ENCODE measurements at regions not wholly inside any gene's neighbourhood (a gene's known extent, or its start where the extent isn't known, plus 50 kb on each side); places are given as distances from the start of the nearest gene placed in this dataset.

DNA sequence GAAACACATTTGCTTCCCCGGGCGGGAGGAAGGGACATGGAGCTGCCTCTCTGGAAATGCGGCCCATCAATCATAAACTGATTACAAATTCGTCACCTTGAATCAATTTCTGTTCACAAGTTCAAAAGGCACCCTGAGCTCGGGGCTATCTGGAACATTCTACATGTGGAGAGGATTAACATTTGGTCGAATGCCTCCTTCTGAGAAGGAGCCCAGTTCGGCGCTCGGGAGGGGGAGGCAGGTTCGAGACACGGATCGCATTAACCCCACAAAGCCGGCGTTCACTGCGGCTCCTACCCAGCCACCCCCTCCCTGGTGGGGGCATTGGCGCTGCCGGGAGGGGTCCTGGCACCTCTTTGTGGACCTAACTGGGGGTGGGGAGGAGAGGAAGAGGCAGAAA lies 108.0 kb downstream of the CPZ start:
- TF ChIP-seq, protein P1, sequence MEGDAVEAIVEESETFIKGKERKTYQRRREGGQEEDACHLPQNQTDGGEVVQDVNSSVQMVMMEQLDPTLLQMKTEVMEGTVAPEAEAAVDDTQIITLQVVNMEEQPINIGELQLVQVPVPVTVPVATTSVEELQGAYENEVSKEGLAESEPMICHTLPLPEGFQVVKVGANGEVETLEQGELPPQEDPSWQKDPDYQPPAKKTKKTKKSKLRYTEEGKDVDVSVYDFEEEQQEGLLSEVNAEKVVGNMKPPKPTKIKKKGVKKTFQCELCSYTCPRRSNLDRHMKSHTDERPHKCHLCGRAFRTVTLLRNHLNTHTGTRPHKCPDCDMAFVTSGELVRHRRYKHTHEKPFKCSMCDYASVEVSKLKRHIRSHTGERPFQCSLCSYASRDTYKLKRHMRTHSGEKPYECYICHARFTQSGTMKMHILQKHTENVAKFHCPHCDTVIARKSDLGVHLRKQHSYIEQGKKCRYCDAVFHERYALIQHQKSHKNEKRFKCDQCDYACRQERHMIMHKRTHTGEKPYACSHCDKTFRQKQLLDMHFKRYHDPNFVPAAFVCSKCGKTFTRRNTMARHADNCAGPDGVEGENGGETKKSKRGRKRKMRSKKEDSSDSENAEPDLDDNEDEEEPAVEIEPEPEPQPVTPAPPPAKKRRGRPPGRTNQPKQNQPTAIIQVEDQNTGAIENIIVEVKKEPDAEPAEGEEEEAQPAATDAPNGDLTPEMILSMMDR (IDR thresholded peaks at IDR 0.05 in 4 of 5, conservative IDR thresholded peaks at IDR 0.05 in 1 of 5), result no peak
- TF ChIP-seq POLR2A (IDR thresholded peaks at IDR 0.05), result no peak

Data from gastrocnemius medialis (tissue), 4 donors.